HG03045 (cell line): ENCODE measurements at regions not wholly inside any gene's neighbourhood (a gene's known extent, or its start where the extent isn't known, plus 50 kb on each side); places are given as distances from the start of the nearest gene placed in this dataset.

Experiments used
- ATAC-seq: cut with Tn5 transposase; IDR thresholded peaks from one replicate; pipeline ENCODE4 v1.9.1; 2021; ENCODE audit warnings: mild to moderate bottlenecking, moderate library complexity; ENCODE audit not compliant: unreplicated experiment

DNA sequence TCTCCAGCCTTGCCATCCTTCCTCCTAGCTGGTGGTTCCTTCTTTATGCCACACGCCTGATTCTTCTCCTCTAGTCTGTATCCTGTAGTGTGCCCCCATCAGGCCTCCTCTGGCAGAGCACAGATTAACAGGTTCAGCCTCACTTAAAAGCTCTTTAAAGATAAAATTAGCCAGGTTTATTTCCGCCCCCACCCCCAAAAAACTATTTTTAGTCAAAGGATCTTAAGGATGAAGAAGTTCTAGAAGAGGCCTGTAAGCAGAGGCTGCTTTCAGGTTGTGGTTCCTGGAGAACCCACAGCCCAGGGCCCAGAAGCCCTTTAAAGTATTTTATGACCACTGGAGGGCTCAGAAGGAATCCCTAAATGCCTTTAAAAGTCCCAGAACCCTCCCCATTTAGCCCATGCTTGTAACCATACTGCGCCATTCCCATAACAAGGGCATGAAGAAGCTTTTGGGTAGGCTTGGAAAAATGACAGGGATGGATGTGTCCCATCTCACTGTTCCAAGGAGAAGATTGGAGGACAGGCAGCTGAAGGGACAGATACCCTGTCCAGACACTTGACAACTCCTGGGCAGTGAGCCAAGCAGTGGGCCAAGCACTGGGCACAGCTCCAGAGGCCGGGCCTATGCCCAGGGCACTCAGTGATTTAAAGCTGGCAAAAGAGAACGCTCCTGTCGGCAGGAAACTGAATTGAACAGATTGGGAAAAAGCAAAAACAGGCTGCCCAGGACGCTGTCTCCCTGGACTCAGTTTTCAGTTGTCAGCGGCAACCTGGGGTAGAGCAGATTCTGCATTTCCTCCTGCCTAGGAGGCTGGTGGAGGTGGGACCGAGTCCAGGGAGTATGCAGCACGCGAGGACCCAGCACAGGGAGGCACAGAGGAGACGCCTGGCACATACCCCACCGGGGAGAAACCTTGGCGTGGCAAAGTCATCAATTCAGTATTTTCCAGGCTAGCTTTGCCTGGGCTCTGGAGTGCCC is 106.3 kb upstream of the SSBP2 start:
- no peak for ATAC-seq

DNA sequence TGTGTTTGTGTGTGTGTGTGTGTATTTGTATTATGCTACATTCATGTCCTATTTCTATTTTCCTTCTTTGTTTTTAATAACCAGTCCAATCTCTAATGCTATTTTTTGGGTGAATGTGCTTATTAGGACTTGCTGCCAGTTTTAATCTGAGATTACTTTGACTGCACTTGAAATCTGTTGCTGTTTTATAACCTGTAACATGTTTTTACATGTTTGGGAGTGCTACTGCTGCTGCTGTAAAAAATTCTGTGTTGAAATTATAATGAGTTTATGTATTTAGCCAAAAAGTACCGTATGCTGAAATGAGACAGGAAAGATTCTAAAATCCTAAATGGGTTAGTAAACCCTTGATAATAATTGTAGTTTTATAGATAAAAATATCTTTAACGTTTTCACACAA is 104.7 kb upstream of the SSBP2 start:
- no peak for ATAC-seq

DNA sequence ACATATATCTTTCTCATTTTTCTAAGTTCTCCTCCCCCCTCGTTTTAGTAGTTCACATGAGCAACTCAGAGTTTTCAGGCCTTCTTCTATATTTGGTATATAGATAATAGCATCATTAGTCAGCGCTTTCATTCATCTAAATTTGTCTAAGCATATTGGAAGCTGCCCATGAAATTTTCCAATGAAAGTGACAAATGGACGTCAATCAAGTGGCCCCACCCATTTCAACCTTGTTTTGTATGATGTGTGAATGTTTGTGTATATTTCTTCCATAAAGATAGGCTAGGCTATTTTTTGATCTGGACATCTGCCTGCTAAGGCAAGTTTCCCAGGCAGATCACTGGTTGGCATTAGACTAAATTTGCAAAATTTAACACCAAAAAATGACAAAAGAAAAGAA is 104.0 kb upstream of the SSBP2 start:
- ATAC-seq: no peak

DNA sequence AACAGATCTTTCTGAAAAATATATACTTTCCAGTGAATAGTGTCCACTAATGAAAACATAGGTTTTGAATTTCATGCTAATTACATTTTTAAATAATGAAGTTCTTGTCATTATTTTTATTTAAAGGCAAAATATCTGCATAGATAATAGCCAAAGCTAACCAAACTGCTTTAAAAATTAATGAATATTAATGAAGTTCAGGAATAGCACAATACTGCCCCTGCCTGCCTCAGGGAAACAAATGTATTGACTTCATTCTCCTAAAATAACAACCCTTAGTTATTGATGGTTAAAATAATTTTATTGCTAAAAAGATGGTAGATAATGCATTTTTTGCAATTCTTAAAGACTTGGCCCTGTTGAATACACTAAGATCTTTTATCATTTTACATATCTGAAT is 103.6 kb upstream of the SSBP2 start:
- no peak for ATAC-seq

DNA sequence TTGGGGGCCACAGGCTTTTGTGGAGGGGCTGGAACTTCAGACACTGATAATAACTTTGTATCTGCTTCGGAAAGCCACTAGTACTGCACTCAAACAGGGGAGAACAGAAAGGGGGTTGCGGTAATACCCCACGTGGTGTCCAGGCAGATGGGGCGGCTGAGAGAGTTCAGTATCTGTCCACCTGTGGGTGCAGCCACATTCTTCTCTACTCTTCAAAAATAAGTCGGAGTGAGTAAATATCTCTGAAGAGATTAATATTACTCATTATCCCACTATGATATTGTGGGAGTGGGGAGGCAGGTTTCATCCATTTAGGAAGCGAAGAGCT is 102.1 kb upstream of the SSBP2 start:
- no peak for ATAC-seq

DNA sequence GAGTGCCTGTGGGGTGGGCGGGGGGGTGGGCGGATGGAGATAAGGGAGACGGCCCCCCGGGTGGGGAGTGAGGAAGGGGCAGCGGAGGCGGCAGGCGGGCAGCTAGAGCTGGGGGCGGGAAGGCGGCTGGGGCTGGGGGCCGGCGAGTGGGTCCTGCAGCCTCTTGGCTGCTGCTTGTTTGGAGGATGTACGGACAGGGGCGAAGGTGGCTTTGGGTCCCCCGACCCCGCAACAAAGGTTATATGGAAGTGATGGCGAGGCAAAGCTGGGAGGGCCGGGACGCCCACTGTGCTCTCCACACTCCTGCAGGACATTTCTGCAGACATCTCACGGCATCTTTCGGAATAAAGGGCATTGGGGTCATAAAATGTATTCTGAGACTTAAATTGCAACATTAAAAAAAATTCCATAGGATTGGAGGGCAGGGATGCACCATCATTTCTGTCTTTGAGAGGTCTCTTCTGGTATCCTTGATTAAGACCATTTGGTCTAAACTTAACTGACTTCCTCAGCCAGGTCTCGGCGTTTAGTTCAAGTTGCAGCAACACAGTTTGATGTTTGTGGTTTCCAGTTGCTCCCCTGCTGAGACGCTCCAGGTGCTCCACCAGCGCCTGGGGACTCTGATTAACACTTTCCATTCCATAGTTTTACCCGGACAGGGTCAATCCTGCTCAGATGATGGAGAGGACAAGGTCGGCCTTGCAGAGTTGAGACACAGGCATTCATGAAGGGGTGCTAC is 101.6 kb upstream of the SSBP2 start:
- no peak for ATAC-seq

DNA sequence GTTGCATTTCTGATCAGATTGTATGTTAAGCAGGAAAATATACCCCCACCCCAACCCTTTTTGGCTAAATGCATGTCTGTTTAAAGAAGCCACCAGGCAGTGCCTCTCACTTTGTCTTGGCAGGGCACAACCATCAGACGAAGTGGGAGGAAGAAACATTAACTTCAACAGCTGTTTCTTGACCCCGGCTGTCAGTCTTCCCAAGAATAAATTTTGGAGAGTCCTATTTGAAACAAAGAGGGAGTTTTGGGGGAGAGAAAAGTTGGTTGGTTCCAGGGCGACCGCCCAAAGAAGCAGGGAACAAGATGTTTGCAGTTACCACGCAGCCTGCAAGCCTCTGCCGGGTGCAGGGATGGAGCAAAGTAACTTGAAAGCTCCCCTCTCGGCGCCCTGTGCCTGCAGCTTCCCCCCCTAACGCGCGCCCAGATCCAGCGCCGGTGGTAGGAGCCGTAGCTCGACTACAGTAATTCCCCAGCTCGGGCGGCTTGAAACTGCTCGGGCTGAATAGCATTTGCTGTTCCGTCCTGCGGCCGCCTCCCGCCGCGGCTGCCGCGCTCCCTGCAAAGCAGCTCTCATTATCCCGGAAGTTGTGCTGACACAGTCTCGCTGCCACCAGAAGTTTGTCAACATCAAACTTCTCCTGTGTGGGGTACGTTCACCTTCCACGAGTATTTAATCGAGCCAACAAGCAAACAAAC is 100.7 kb upstream of the SSBP2 start:
- peak; percentile 95 for ATAC-seq

DNA sequence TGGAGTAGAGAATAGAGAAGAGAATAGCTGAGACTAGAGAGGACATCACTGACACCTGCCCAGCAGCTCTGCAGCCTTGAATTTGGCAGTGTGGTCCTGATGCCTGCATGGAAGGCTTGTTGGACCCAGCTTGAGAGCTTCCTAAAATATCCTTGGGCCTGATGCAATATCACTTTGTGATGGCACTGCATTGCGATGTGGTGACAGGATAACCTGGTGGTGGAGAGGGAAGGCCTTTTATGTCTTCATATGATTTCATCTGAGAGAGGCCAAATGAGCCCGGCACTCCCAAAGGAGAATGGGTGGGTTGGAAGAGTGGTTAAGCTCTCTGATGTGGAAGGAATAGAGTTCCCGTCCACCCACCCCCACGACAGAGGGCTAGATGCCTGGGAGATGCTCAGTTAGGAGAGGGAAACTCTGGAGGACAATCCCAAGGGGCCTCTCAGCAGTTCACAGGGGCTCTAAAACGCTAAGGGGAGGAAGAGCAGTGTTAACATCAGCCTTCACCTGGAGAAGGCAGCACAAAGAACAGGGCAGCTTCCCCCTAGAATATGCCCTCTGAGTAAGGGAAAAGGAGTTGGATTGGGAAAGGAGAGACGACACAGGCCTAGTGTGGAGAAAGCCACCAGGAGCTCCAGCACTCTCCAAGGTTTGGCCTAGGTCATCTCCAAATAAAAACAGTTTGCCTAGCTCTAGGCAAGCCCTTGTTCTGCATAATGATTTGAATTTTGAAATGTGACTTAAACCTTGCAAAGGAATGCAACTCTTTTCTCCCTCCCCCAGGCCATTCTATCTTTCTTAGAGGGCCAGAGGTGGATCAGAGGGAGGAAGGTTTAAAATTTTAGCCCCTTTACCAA is 99.8 kb upstream of the SSBP2 start:
- no peak for ATAC-seq

DNA sequence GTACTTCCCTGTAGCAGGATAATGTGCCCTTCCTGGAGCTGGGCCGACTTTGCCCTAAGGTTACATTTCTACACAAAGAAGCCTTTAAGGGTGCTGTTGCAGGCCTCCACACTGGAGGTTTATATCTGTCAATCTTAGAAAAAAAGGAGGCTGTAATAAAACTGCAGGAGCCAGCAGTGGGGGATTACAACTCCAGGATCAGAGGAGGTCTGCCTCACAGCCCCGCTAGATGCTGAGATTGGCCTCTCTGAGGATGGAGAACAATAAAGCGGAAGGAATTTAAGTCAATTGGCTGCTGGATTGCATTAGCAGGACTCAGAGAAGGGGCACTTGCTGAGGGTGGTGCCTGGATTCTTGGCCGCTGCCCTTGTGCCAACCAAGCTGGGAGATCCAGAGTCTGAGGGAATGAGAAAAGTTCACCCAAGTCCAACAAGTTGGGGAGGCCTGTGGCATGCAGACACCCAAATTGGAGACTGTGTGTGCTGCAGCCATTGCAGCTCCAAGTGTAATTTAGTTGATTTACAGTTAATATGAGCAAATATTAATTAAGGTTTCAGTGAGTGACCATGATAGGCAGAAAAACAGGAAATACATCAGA is 99.0 kb upstream of the SSBP2 start:
- ATAC-seq: no peak

DNA sequence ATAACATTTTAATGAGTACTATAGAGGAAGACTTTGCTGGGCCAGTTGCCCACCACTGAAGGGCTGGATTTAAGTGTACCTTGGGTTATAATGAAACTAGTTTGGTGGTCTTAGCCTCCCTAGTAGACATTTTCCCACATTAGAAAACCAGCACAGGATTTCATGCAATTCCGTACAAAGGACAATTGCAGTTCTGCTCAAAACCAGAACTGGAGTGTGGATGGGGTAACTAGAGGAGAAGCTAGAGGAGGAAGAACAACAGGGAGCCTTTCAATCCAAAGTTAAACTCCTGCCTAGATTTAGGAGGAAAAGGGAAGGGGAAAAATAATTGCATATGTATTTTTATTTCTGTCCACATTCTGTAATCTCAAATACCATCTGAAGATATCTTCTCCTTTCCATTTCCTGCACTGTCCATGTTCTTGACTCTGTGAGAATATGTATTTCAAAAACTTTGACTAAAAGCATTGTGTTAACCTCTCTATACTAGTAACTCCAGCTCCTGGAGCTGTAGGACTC is 97.5 kb upstream of the SSBP2 start:
- ATAC-seq: no peak

DNA sequence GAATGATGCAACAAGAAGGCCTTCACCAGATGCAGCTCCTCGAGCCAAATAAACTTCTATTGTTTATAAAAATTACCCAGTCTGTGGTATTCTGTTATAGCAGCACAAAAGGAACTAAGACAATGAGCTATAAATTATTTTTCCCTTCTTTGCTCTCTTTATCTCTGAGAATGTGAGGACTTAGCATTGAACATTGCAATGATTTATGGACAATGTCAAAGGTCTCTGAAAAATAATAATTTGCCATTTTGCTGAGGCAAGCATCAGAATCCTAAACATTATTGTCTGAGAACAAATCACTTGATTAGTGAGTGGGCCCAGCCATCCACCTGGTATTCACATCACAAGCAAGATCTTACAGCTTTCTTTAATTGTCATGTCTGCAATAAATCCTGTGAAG is 95.4 kb upstream of the SSBP2 start:
- no peak for ATAC-seq

DNA sequence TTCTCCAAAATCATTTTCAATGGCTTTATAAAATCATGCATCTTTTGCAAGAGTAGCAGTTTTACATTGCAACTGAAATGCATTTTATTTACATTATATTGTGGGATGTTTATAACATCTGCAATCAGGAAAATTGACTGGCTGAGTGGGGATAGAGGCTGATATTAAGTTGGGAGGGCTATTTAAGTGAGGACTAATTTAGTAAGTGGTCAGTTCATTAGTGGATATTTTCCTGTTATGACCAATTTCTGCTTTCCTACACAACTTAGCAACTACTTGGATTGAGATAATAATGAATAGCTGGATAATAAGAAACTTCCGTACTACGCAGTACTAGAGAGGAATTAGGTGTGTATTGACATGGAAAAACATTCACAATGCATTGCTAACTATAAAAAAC is 92.9 kb upstream of the SSBP2 start:
- no peak for ATAC-seq

DNA sequence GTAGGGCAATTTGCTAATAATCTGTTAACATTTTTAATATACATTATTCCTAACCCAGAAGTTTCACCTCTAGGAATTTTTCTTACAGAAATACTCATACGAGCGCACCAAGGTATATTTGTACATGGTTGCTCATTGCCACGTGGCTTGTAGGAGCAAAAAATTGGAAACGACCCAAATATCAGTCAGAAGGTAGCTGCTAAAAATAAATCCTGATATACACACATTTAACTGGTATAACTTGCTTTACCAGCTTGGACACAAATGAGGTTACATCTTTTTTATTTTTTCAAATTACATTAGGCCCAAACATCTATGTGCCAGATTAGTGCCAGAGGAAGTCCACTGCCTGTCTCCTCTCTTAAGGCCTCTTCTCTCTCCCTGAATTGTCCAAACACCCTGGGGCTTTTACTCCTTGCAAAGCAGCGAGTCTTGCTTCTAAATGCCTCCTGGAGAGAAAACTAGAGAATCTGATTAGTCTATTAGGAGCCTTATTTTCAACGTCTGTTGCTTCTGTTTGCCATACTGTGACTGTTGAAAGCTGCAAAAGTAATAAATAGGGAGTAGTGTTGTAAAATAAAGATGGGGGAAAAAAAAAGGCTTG is 92.0 kb upstream of the SSBP2 start:
- ATAC-seq: no peak

DNA sequence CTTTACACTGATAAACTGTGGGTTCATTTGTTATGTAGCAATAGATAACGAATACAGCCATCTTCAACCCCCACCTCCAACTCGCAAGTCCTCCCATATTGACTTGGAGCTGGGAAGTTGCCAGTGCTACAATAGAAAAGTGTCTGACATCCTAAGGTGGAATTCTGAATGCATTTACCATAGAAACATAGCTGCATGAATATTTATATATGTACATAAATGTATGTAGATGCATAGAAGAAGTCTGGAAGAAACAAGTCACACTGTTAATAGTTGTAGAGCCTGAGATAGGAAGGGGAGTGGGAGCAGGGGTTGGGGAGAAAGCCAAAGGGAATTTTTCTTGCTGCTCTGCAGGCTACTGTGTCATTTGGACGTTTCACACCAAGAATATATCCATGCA is 88.1 kb upstream of the SSBP2 start:
- no peak for ATAC-seq

DNA sequence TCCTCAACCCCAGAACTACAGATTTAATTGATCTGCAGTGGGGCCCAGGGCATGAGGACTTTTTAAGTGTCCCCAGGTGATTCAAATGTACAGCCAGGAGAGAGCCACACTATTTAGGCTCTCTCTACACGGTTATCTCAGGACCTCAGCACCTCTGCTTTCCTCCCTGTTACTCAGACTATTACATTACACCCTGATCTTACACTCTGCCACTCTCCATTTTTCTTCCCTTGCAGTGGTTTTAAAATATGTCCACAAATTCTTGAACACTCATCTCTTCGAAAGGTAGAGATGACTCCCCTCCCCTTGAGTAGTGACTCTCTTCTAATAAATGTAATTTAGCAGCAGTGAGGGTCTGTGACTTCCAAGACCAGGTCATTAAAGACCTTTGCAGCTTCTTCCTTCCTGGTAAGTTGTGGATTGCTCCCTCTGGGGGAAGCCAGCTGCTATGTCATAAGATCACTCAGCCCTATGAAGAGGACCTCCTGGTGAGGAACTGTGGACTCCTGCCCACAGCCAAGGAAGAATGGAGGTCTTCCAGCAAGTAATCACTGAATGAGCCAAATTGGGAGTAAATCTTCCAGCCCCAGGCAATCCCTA is 87.5 kb upstream of the SSBP2 start:
- no peak for ATAC-seq

DNA sequence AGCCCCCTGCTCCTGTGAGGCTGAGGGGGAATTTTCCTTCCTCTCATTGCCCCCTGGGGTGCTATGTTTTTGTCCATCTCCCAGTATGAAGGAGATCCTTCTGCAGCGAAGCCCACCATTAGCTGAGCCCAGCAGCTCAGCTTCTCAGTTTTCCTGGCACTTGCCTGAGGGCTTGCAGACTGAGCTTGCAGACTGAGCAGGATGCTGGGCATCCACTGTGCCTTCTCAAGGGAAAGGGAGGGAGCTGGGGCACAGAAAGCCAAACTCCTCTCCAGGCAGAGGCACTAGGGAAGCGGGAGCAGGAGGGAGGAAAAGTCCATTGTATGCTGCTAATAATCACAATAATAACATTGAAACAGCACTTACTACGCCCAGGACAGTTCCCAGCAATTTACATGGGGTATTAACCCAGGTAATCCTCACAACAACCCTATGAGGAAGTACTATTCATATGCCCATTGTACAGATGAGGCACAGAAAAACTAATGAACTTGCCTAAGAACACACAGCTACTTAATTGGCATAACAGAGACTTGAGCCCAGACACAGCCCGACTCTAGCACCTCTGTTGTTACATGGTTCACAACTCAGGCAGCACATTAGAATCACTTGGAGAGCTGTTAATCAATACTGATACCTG is 86.9 kb upstream of the SSBP2 start:
- no peak for ATAC-seq

DNA sequence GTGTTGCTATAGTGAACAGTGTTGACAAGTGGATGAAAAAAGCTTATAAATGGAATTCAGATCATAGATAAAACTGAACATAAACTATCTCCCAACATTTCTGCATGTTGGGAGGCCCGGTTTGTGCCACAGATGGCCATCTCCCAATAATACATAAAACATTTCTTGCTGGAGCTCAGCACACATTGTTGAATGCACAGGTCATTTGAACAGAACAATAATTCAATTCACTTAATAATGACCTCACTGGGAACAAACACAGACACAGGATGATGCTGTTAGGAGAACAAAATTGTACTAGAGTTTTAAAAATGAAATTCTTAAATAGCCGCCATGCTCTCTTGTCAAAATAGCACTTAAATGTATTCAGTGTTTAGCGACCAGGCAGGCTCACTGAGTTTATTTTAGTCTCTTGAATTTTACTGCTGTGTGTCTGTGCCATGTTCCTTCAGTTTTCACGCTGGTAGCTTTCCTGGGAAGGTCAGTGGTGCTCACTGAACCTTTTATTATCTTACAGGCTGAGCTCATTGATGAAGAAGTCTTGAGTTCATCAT is 85.0 kb upstream of the SSBP2 start:
- ATAC-seq: no peak

DNA sequence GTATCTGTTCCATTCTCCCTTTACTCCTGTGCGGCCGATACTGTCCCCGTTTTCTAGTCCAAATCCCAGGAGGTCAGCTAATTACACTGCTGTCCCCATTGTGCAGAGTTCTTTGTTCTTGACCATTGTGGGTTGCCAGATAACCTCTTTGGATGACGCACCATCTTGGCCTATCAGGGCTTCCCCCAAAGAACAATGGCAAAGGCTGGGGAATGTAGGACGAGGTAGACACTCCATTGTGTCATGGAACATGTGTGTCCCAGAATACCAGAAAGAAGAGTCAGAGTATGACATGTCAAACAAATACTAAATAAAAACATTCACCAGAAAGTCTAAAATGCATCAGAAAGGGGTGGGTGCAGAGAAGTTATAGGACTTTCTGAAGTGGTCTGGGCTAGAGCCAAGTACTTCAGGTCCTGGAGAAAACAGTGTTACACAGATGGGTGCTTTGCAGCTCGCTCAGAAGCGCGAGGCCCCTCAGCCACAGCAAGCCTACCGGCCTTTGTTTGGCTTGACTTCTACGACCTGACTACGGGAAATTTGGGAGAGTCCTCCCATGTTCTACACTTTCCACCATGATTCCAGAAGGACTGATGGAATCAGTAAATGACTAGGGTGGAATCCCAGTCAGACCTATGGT is 83.2 kb upstream of the SSBP2 start:
- no peak for ATAC-seq
